ENCODE measurements at regions not wholly inside any gene's neighbourhood (a gene's known extent, or its start where the extent isn't known, plus 50 kb on each side); places are given as distances from the start of the nearest gene placed in this dataset.

GRCh38 chr5:101431201-101431600 is 528.1 kb upstream of the ST8SIA4 start:
- no peak for DNase-seq (ENCODE audit: low spot score)
- TF ChIP-seq CTCF (IDR thresholded peaks at IDR 0.05; ENCODE audit: borderline replicate concordance, control extremely low read depth, extremely low read depth, insufficient read depth, missing control alignments), result no peak
- in situ Hi-C loops (cut with MboI; ENCODE audit: low sequenced_read_pairs, unreplicated experiment), result no loop called here

GRCh38 chr5:101430551-101430950 is 527.5 kb upstream of the ST8SIA4 start:
- no peak for DNase-seq (ENCODE audit: low spot score)
- in situ Hi-C loops (cut with MboI; ENCODE audit: low sequenced_read_pairs, unreplicated experiment), result no loop called here
- no peak for TF ChIP-seq CTCF (IDR thresholded peaks at IDR 0.05; ENCODE audit: borderline replicate concordance, control extremely low read depth, extremely low read depth, insufficient read depth, missing control alignments)

GRCh38 chr5:101429241-101429640 is 526.2 kb upstream of the ST8SIA4 start:
- in situ Hi-C loops (cut with MboI; ENCODE audit: low sequenced_read_pairs, unreplicated experiment), result no loop called here
- TF ChIP-seq CTCF (IDR thresholded peaks at IDR 0.05; ENCODE audit: borderline replicate concordance, control extremely low read depth, extremely low read depth, insufficient read depth, missing control alignments), result no peak
- no peak for DNase-seq (ENCODE audit: low spot score)

GRCh38 chr5:101425339-101425859 is 522.3 kb upstream of the ST8SIA4 start:
- in situ Hi-C loops (cut with MboI; ENCODE audit: low sequenced_read_pairs, unreplicated experiment), result no loop called here
- DNase-seq (ENCODE audit: low spot score), result no peak
- TF ChIP-seq CTCF (IDR thresholded peaks at IDR 0.05; ENCODE audit: borderline replicate concordance, control extremely low read depth, extremely low read depth, insufficient read depth, missing control alignments), result no peak

GRCh38 chr5:101424530-101425175 is 521.6 kb upstream of the ST8SIA4 start:
- in situ Hi-C loops (cut with MboI; ENCODE audit: low sequenced_read_pairs, unreplicated experiment), result no loop called here
- no peak for DNase-seq (ENCODE audit: low spot score)
- no peak for TF ChIP-seq CTCF (IDR thresholded peaks at IDR 0.05; ENCODE audit: borderline replicate concordance, control extremely low read depth, extremely low read depth, insufficient read depth, missing control alignments)

- TF ChIP-seq CTCF (IDR thresholded peaks at IDR 0.05; ENCODE audit: borderline replicate concordance, control extremely low read depth, extremely low read depth, insufficient read depth, missing control alignments), result no peak
- in situ Hi-C loops (cut with MboI; ENCODE audit: low sequenced_read_pairs, unreplicated experiment), result no loop called here
- no peak for DNase-seq (ENCODE audit: low spot score)
These were observed 515.6 kb upstream of the ST8SIA4 start for GRCh38 chr5:101418713-101419118.
